NT2/D1 (cell line): ENCODE measurements at regions not wholly inside any gene's neighbourhood (a gene's known extent, or its start where the extent isn't known, plus 50 kb on each side); places are given as distances from the start of the nearest gene placed in this dataset.

ENCODE experiments used
- SUZ12 ChIP-seq: IDR thresholded peaks from 2 replicates; pipeline ENCODE4 v1.6.1; 2011; ENCODE audit not compliant: insufficient read length, insufficient read depth; ENCODE audit errors: extremely low read depth
- YY1 ChIP-seq: IDR thresholded peaks from 2 replicates; pipeline ENCODE4 v1.6.1; 2011; ENCODE audit not compliant: insufficient read length, insufficient read depth
- ZNF274 ChIP-seq: IDR thresholded peaks from 2 replicates; pipeline ENCODE4 v1.6.1; 2011; ENCODE audit warnings: mild to moderate bottlenecking, low read depth, low read length

- TF ChIP-seq ZNF274 = no peak
- TF ChIP-seq SUZ12 = no peak
- TF ChIP-seq YY1 = no peak
These were observed 60.5 kb upstream of the OLIG2 start for GRCh38 chr21:32965129-32965680.
